ENCODE measurements at regions not wholly inside any gene's neighbourhood (a gene's known extent, or its start where the extent isn't known, plus 50 kb on each side); places are given as distances from the start of the nearest gene placed in this dataset.
"Not testable (repeated sequence)": the region's sequence is repeated elsewhere in the genome, so short reads cannot be mapped to it uniquely, and the experiment has no call there.

DNA sequence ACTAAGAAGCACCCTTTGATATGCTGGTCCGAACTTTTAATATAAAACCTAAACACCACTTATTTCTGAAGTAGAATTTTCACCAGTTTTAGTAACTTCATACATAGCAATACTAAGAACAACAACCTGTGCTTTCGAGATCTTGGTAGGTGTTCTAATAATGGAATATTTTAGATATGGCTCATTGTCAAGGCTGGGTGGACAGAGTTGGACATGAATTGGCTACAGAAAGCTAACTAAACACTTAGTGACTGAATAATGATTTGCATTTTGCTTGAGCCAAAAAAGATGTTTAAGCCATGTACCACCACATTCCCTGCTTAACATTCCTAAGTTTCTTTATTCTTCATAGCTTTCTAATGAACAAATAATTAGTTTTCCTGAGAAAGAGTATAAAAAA is 344.3 kb upstream of the SGCG start:
- Histone ChIP-seq H3K4me3 (ENCODE audit: low read depth in 1 of 2, low read length in 2 of 2) (no peak overlapping the region), H3K27ac (ENCODE audit: low read length) (no peak overlapping the region), H3K9me3 (ENCODE audit: control insufficient read depth in 1 of 2, low read length in 2 of 2) (no peaks in the 10 kb centered on the region), H3K4me1 (ENCODE audit: control insufficient read depth in 1 of 2, insufficient read depth in 2 of 2, low read length in 2 of 2) (no peaks in the 10 kb centered on the region), H3K36me3 (ENCODE audit: control insufficient read depth in 1 of 2, insufficient read depth in 2 of 2, low read length in 2 of 2) (no peaks in the 10 kb centered on the region), H3K27me3 (ENCODE audit: low read depth, low read length) (no peaks in the 10 kb centered on the region)

DNA sequence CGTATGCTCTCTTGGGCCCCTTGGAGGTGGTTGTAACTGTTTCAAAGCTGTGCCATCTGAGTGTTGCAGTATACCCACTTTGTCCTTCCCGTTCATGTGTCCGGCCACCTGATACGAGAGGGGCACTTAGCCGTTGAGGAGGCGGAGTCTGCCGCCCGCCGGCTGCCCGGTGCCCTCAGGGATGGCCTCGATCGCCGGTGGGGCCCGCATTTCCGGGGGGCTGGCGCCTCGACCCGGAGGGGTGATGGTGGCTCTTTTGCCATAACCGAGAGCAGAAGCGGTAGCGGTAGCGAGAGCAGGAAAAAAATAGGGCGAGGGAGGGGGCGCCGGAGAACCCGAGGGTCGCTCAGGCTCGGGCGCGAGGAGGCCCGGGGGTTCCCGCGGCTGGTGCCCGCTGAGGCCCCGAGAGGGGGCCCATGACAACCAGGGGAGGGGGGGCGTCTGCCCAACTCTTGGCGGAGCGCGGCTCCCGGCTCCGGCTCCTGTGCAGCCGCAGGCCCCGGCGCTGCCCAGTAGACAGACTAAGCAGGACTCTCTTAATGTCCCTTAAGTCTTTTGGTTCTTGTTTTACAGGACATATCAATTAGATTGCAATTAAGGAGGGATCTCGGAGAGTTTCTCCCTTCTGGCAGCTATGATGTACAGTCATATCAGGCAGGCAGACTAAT is 342.7 kb upstream of the SGCG start:
- H3K9me3 ChIP-seq (ENCODE audit: control insufficient read depth in 1 of 2, low read length in 2 of 2) = no peaks in the 10 kb centered on the region
- no peaks in the 10 kb centered on the region for H3K27me3 ChIP-seq (ENCODE audit: low read depth, low read length)
- no peaks in the 10 kb centered on the region for H3K4me1 ChIP-seq (ENCODE audit: control insufficient read depth in 1 of 2, insufficient read depth in 2 of 2, low read length in 2 of 2)
- peak overlapping the region in 1 of 2 donors; percentile 41 for H3K4me3 ChIP-seq (ENCODE audit: low read depth in 1 of 2, low read length in 2 of 2)
- H3K27ac ChIP-seq (ENCODE audit: low read length) = no peak overlapping the region
- H3K36me3 ChIP-seq (ENCODE audit: control insufficient read depth in 1 of 2, insufficient read depth in 2 of 2, low read length in 2 of 2) = no peaks in the 10 kb centered on the region

DNA sequence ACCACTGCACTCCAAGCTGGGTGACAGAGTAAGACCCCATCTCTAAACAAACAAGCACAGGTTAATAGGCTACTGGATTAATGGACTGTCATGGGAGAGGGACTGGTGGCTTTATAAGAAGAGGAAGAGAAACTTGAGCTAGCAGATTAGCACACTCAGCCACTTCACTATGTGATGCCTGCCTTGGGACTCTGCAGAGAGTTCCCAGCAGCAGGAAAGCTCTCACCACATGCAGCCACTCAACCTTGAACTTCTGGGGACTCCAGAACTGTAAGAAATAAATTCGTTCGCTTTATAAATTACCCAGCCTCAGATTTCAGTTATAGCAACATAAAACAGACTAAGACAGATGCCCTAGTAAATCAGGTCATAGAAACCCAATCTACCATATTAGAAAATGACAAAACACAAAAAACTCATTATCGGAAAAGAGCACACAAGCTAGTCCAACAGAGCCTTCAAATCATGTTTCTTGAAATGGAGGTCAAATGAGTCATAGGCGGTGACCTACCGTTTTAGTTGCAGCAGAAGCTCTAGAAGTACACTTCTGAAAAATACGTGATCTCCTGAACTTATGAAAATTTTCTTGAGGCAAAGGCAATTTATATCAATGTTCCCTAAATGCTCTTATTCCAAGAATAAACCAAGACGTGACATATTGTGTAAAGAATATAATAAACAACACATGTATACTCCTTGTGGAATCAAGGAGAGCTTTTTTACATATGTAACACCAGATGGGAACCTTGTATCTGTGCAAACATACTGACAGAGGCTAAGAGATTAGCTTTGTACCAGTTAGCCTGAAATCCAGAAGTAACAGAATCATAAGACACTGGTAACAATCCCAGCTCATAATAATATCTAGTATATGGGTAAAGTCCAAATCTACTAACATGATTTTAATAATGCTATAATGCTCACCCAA is 340.9 kb upstream of the SGCG start:
- H3K36me3 ChIP-seq (ENCODE audit: control insufficient read depth in 1 of 2, insufficient read depth in 2 of 2, low read length in 2 of 2) = no peaks in the 10 kb centered on the region
- H3K4me1 ChIP-seq (ENCODE audit: control insufficient read depth in 1 of 2, insufficient read depth in 2 of 2, low read length in 2 of 2) = no peaks in the 10 kb centered on the region
- no peak overlapping the region for H3K27ac ChIP-seq (ENCODE audit: low read length)
- no peaks in the 10 kb centered on the region for H3K27me3 ChIP-seq (ENCODE audit: low read depth, low read length)
- no peaks in the 10 kb centered on the region for H3K9me3 ChIP-seq (ENCODE audit: control insufficient read depth in 1 of 2, low read length in 2 of 2)
- H3K4me3 ChIP-seq (ENCODE audit: low read depth in 1 of 2, low read length in 2 of 2) = no peak overlapping the region

DNA sequence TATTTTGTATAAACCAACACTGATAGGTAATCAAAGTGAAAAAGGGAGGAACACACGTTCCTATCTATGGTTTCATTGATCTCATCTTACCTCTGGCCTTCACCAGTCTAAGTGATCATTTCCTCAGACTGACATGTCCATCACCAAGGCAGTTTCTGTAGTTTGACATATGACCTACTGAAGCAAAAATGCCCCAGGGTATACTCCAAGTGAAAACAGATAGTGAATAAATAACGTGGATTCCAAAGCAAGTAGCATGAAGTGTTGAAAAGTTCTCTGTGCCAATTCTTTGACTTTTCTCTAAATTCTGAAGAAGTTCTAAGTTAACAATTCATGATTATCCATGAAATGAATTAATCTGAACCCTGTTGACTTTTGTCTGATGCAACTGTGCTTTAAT is 334.2 kb upstream of the SGCG start:
- Histone ChIP-seq H3K36me3 (ENCODE audit: control insufficient read depth in 1 of 2, insufficient read depth in 2 of 2, low read length in 2 of 2) (no peaks in the 10 kb centered on the region), H3K4me1 (ENCODE audit: control insufficient read depth in 1 of 2, insufficient read depth in 2 of 2, low read length in 2 of 2) (no peaks in the 10 kb centered on the region), H3K9me3 (ENCODE audit: control insufficient read depth in 1 of 2, low read length in 2 of 2) (no peaks in the 10 kb centered on the region), H3K27me3 (ENCODE audit: low read depth, low read length) (no peaks in the 10 kb centered on the region), H3K4me3 (ENCODE audit: low read depth in 1 of 2, low read length in 2 of 2) (no peak overlapping the region), H3K27ac (ENCODE audit: low read length) (no peak overlapping the region)

DNA sequence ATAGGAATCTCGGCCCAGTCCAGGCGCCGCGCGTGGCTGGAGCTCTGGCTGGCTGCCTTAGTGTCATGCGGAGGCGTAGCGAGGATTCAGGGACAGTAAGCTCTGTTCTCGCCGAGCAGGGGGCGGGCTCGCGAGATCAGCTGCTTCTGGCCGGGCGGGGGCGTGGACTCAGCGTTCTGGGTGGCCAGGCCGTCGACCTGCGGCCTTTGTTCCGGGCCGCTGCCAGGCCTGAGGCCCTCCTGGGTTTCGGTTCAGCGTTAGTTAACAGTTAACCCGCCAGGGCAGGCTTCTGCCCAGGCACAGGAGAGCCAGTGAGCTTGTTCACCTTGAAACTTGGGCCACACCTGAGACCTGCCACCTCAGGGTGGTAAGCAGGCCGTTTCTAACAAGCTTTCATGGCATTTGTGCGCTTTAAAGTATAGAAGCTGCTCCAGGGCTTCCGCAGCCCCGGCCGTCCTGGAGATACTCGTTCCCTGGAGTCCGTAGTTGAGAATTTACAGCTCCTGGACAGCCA is 332.2 kb upstream of the SGCG start:
- Histone ChIP-seq H3K4me1 (ENCODE audit: control insufficient read depth in 1 of 2, insufficient read depth in 2 of 2, low read length in 2 of 2) (no peaks in the 10 kb centered on the region), H3K27me3 (ENCODE audit: low read depth, low read length) (no peaks in the 10 kb centered on the region), H3K9me3 (ENCODE audit: control insufficient read depth in 1 of 2, low read length in 2 of 2) (no peaks in the 10 kb centered on the region), H3K4me3 (ENCODE audit: low read depth in 1 of 2, low read length in 2 of 2) (no peak overlapping the region), H3K36me3 (ENCODE audit: control insufficient read depth in 1 of 2, insufficient read depth in 2 of 2, low read length in 2 of 2) (no peaks in the 10 kb centered on the region), H3K27ac (ENCODE audit: low read length) (no peak overlapping the region)

DNA sequence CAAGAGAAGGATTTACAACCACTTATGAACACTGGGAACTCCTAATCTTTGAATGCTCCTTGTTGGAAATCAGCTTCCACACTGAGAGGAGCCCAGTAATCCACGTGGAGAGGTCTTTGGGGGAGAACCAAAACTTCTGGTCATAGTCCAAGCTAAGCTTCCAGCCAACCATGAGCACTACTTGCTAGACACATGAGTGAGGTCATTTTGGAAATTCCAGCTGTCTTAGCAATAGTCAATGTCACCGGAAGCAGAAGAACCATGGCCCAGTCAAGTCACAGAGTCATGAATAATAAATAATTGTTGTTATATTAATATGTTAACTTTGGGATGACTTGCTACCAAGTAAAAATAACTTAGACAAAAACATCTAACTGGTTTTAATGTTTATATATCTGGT is 324.9 kb upstream of the SGCG start:
- H3K27me3 ChIP-seq (ENCODE audit: low read depth, low read length) = no peaks in the 10 kb centered on the region
- no peaks in the 10 kb centered on the region for H3K9me3 ChIP-seq (ENCODE audit: control insufficient read depth in 1 of 2, low read length in 2 of 2)
- no peaks in the 10 kb centered on the region for H3K4me1 ChIP-seq (ENCODE audit: control insufficient read depth in 1 of 2, insufficient read depth in 2 of 2, low read length in 2 of 2)
- H3K4me3 ChIP-seq (ENCODE audit: low read depth in 1 of 2, low read length in 2 of 2) = no peak overlapping the region
- no peak overlapping the region for H3K27ac ChIP-seq (ENCODE audit: low read length)
- no peaks in the 10 kb centered on the region for H3K36me3 ChIP-seq (ENCODE audit: control insufficient read depth in 1 of 2, insufficient read depth in 2 of 2, low read length in 2 of 2)

DNA sequence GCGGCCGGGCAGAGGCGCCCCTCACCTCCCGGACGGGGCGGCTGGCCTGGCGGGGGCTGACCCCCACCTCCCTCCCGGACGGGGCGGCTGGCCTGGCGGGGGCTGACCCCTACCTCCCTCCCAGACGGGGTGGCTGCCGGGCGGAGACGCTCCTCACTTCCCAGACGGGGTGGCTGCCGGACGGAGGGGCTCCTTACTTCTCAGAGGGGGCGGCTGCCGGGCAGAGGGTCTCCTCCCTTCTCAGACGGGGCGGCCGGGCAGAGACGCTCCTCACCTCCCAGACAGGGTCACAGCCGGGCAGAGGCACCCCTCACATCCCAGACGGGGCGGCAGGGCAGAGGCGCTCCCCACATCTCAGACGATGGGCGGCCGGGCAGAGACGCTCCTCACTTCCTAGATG is 321.8 kb upstream of the SGCG start:
- H3K4me1 ChIP-seq (ENCODE audit: control insufficient read depth in 1 of 2, insufficient read depth in 2 of 2, low read length in 2 of 2); H3K27me3 ChIP-seq (ENCODE audit: low read depth, low read length): not testable (repeated sequence)

DNA sequence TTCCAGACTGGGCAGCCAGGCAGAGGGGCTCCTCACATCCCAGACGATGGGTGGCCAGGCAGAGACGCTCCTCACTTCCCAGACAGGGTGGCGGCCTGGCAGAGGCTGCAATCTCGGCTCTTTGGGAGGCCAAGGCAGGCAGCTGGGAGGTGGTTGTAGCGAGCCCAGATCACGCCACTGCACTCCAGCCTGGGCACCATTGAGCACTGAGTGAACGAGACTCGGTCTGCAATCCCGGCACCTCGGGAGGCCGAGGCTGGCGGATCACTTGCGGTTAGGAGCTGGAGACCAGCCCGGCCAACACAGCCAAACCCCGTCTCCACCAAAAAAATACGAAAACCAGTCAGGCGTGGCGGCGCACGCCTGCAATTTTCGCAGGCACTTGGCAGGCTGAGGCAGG is 321.4 kb upstream of the SGCG start:
- H3K27me3 ChIP-seq (ENCODE audit: low read depth, low read length); H3K4me1 ChIP-seq (ENCODE audit: control insufficient read depth in 1 of 2, insufficient read depth in 2 of 2, low read length in 2 of 2); H3K27ac ChIP-seq (ENCODE audit: low read length); H3K36me3 ChIP-seq (ENCODE audit: control insufficient read depth in 1 of 2, insufficient read depth in 2 of 2, low read length in 2 of 2); H3K4me3 ChIP-seq (ENCODE audit: low read depth in 1 of 2, low read length in 2 of 2); H3K9me3 ChIP-seq (ENCODE audit: control insufficient read depth in 1 of 2, low read length in 2 of 2): not testable (repeated sequence)

More for the DNA sequence above, 321.8 kb upstream of the SGCG start:
- H3K4me3 ChIP-seq (ENCODE audit: low read depth in 1 of 2, low read length in 2 of 2); H3K27ac ChIP-seq (ENCODE audit: low read length); H3K9me3 ChIP-seq (ENCODE audit: control insufficient read depth in 1 of 2, low read length in 2 of 2); H3K36me3 ChIP-seq (ENCODE audit: control insufficient read depth in 1 of 2, insufficient read depth in 2 of 2, low read length in 2 of 2): not testable (repeated sequence)

DNA sequence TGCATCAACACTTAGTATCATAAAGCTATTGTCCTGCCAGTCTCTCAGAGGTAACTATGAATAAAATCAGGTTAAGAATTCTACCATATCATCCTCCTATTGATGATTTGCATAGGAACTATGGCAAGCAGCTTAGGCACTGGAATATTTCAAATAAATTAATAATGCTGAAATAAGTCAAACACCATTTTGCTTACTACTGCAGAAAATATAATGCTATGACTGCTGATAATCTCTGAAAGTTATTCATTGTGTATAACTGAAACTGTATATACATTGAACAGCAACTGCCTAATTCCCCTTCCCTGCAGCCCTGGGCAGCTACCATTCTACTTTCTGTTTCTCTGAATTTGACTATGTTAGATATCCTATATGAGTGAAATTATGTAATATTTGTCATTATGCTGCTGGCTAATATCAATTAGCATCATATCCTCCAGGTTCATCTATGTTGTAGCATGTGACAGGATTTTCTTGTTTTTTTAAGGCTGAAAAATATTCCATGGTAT is 318.8 kb upstream of the SGCG start:
- no peaks in the 10 kb centered on the region for H3K4me1 ChIP-seq (ENCODE audit: control insufficient read depth in 1 of 2, insufficient read depth in 2 of 2, low read length in 2 of 2)
- H3K36me3 ChIP-seq (ENCODE audit: control insufficient read depth in 1 of 2, insufficient read depth in 2 of 2, low read length in 2 of 2) = no peaks in the 10 kb centered on the region
- H3K4me3 ChIP-seq (ENCODE audit: low read depth in 1 of 2, low read length in 2 of 2) = no peak overlapping the region
- no peaks in the 10 kb centered on the region for H3K27me3 ChIP-seq (ENCODE audit: low read depth, low read length)
- H3K27ac ChIP-seq (ENCODE audit: low read length) = no peak overlapping the region
- H3K9me3 ChIP-seq (ENCODE audit: control insufficient read depth in 1 of 2, low read length in 2 of 2) = no peaks in the 10 kb centered on the region

DNA sequence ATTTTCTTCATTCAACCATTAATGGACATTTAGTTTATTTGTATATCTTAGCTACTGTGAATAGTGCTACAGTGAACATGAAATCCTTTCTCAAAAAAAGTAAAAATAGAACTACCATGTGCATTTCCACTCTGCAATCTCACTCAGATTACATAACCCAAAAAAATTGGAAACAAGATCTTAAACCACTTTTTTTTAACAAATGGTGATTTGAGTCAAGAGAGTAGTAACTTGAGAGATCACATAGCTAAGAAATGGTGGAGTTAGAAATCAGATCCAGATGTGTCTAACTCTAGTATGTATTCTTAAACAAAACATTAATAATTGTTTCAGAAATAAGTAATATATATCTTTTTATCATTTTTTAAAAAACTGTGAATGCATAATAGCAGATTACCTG is 318.3 kb upstream of the SGCG start:
- H3K4me1 ChIP-seq (ENCODE audit: control insufficient read depth in 1 of 2, insufficient read depth in 2 of 2, low read length in 2 of 2) = no peaks in the 10 kb centered on the region
- H3K27me3 ChIP-seq (ENCODE audit: low read depth, low read length) = no peaks in the 10 kb centered on the region
- H3K9me3 ChIP-seq (ENCODE audit: control insufficient read depth in 1 of 2, low read length in 2 of 2) = no peaks in the 10 kb centered on the region
- H3K36me3 ChIP-seq (ENCODE audit: control insufficient read depth in 1 of 2, insufficient read depth in 2 of 2, low read length in 2 of 2) = no peaks in the 10 kb centered on the region
- H3K4me3 ChIP-seq (ENCODE audit: low read depth in 1 of 2, low read length in 2 of 2) = no peak overlapping the region
- no peak overlapping the region for H3K27ac ChIP-seq (ENCODE audit: low read length)

DNA sequence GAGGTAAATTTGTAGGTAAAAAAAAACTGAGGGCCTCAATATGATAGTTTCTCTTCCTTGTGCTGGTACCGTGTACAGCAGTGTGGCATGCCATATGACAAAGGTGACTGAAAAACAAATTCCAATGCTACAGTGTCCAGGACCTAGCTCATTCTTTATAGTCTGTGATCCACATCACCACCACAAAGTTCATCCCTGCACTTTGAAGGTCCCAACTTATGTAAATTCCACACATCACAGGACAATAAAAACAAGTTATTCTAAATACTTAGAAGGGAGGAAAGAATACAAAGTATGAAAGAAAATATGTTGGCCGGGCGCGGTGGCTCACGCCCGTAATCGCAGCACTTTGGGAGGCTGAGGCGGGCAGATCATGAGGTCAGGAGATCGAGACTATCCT is 314.6 kb upstream of the SGCG start:
- H3K9me3 ChIP-seq (ENCODE audit: control insufficient read depth in 1 of 2, low read length in 2 of 2) = no peaks in the 10 kb centered on the region
- no peaks in the 10 kb centered on the region for H3K4me1 ChIP-seq (ENCODE audit: control insufficient read depth in 1 of 2, insufficient read depth in 2 of 2, low read length in 2 of 2)
- no peaks in the 10 kb centered on the region for H3K36me3 ChIP-seq (ENCODE audit: control insufficient read depth in 1 of 2, insufficient read depth in 2 of 2, low read length in 2 of 2)
- no peaks in the 10 kb centered on the region for H3K27me3 ChIP-seq (ENCODE audit: low read depth, low read length)
- no peak overlapping the region for H3K4me3 ChIP-seq (ENCODE audit: low read depth in 1 of 2, low read length in 2 of 2)
- no peak overlapping the region for H3K27ac ChIP-seq (ENCODE audit: low read length)
